ENCODE measurements at regions not wholly inside any gene's neighbourhood (a gene's known extent, or its start where the extent isn't known, plus 50 kb on each side); places are given as distances from the start of the nearest gene placed in this dataset.

GRCh38 chr4:160864253-160864652 lies 1299.5 kb downstream of the FSTL5 start:
- intact Hi-C loops (cut with DNase I): no loop called here
- DNase-seq: no peak

- intact Hi-C loops (cut with DNase I): no loop called here
- no peak for DNase-seq
These were observed 1293.9 kb downstream of the FSTL5 start for GRCh38 chr4:160869899-160870298.

- DNase-seq: no peak
- intact Hi-C loops (cut with DNase I): no loop called here
These were observed 1291.3 kb downstream of the FSTL5 start for GRCh38 chr4:160872491-160872890.

GRCh38 chr4:160877087-160877790 lies 1286.6 kb downstream of the FSTL5 start:
- intact Hi-C loops (cut with DNase I): no loop called here
- DNase-seq: no peak

- DNase-seq: no peak
- intact Hi-C loops (cut with DNase I): no loop called here
These were observed 1283.6 kb downstream of the FSTL5 start for GRCh38 chr4:160880180-160880579.

GRCh38 chr4:160887668-160888067 lies 1276.1 kb downstream of the FSTL5 start:
- no peak for DNase-seq
- intact Hi-C loops (cut with DNase I): no loop called here

- DNase-seq: no peak
- intact Hi-C loops (cut with DNase I): no loop called here
These were observed 1269.7 kb downstream of the FSTL5 start for GRCh38 chr4:160894128-160894527.

- intact Hi-C loops (cut with DNase I): no loop called here
- no peak for DNase-seq
These were observed 1269.0 kb downstream of the FSTL5 start for GRCh38 chr4:160894809-160895208.

- intact Hi-C loops (cut with DNase I): no loop called here
- no peak for DNase-seq
These were observed 1236.5 kb downstream of the FSTL5 start for GRCh38 chr4:160927311-160927710.

GRCh38 chr4:160928482-160928881 lies 1235.3 kb downstream of the FSTL5 start:
- intact Hi-C loops (cut with DNase I): no loop called here
- no peak for DNase-seq

- no peak for DNase-seq
- intact Hi-C loops (cut with DNase I): no loop called here
These were observed 1216.1 kb downstream of the FSTL5 start for GRCh38 chr4:160947653-160948052.

- intact Hi-C loops (cut with DNase I): no loop called here
- no peak for DNase-seq
These were observed 1206.9 kb downstream of the FSTL5 start for GRCh38 chr4:160956875-160957274.

- intact Hi-C loops (cut with DNase I): no loop called here
- peak in 1 of 42 donors; percentile 4 for DNase-seq
These were observed 1193.9 kb downstream of the FSTL5 start for GRCh38 chr4:160969925-160970324.

GRCh38 chr4:160980091-160980490 lies 1183.7 kb downstream of the FSTL5 start:
- intact Hi-C loops (cut with DNase I): no loop called here
- no peak for DNase-seq

- intact Hi-C loops (cut with DNase I): no loop called here
- DNase-seq: no peak
These were observed 1182.7 kb downstream of the FSTL5 start for GRCh38 chr4:160981083-160981482.

GRCh38 chr4:160983035-160983434 lies 1180.8 kb downstream of the FSTL5 start:
- no peak for DNase-seq
- intact Hi-C loops (cut with DNase I): no loop called here

- intact Hi-C loops (cut with DNase I): no loop called here
- DNase-seq: no peak
These were observed 1161.4 kb downstream of the FSTL5 start for GRCh38 chr4:161002386-161002785.

- intact Hi-C loops (cut with DNase I): no loop called here
- DNase-seq: no peak
These were observed 1160.3 kb downstream of the FSTL5 start for GRCh38 chr4:161003418-161004057.

- intact Hi-C loops (cut with DNase I): no loop called here
These were observed 1158.1 kb downstream of the FSTL5 start for GRCh38 chr4:161005746-161006145.

GRCh38 chr4:161008527-161008926 lies 1155.3 kb downstream of the FSTL5 start:
- intact Hi-C loops (cut with DNase I): no loop called here
- no peak for DNase-seq

More at GRCh38 chr4:161005746-161006145, 1158.1 kb downstream of the FSTL5 start:
- DNase-seq: no peak

- DNase-seq: no peak
- intact Hi-C loops (cut with DNase I): no loop called here
These were observed 1153.6 kb downstream of the FSTL5 start for GRCh38 chr4:161010227-161010626.
